SKM-1 treated with dmso at 0.1 percent for 144 hours (cell line): ENCODE measurements at regions not wholly inside any gene's neighbourhood (a gene's known extent, or its start where the extent isn't known, plus 50 kb on each side); places are given as distances from the start of the nearest gene placed in this dataset.

Experiments
- DNase-seq: peaks from one replicate; lab custom pipeline; 2025; ENCODE audit not compliant: unreplicated experiment; lab: John Stamatoyannopoulos, UW

GRCh38 chrX:27522500-27522899 lies 59.4 kb upstream of the PPP4R3C start:
- DNase-seq: no peak

GRCh38 chrX:27519226-27519625 lies 56.1 kb upstream of the PPP4R3C start:
- DNase-seq: peak; percentile 54
